LNCAP (cell line): ENCODE measurements at regions not wholly inside any gene's neighbourhood (a gene's known extent, or its start where the extent isn't known, plus 50 kb on each side); places are given as distances from the start of the nearest gene placed in this dataset.
A peak's percentile ranks its signal among the peaks of the same experiment; 100 is the strongest.

ENCODE experiments used
- CTCF ChIP-seq: fragments of 450-650 bp; IDR thresholded peaks from 2 replicates; pipeline ENCODE4 v1.5.1; 2017; ENCODE audit warnings: mild to moderate bottlenecking

DNA sequence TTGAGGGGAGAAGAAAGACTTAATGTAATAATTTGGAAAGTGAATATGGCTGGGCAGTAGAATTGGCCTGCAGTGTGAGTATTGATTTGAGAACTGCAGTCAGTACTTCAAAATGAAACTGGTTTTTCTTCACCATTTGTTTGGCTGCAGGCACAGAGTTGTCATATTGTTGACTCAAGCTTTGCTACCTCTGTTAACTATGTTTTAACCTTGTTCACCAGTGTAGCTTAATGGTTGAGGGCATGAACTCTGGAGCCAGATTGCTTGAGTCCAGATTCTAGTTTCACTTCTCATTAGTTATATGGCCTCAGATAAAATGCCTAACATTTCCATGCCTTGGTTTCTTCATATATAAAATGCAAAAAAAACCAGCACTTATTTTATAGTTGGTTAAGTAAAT lies 64.1 kb downstream of the CFAP44 start:
- no peak for TF ChIP-seq CTCF

- TF ChIP-seq CTCF: no peak
Observed at GRCh38 chr3:113374078-113374477, 67.2 kb downstream of the CFAP44 start.

- TF ChIP-seq CTCF: no peak
Observed at GRCh38 chr3:113354307-113354706, 87.0 kb downstream of the CFAP44 start.

DNA sequence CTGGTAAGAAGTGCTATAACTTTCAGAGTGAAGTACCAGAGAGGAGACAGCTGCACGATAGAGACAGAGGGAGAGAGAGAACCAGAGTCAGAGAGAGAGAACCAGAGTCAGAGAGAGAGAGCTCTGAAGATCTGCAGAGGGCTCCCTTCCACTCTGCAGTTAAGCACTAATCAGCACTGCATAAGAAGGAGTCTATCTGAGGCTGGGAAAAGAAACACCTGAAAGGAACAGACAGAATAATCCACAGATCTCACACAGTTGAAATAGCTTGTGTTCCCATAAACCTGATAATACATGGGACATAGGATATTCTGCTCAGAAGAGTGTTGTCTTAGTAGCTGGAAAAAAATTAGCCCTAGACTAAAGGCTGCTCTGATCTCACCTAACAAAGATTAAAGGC lies 87.6 kb downstream of the CFAP44 start:
- no peak for TF ChIP-seq CTCF

DNA sequence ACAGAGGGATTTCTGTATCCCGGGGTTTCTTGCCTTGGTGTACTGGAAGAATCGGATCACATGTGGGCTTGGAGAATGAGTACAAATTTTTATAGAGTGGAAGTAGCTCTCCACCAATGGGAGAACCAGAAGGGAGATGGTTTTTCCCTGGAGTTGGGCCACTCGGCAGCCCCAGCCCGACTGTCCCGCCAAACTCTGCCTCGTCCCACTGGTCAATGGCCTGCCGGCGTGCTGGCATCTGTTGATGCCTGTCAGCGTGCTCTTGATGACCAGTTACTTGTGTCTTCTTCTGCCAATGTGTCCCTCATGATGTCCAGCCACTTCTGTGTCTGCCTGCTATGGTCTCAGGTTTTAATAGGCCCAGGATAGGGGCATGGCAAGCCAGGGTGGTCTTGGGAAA lies 100.5 kb downstream of the CFAP44 start:
- TF ChIP-seq CTCF: no peak

- peak; percentile 29; the same call in 1 of the 2 replicates for TF ChIP-seq CTCF
Observed at GRCh38 chr3:113339616-113340244, 101.6 kb downstream of the CFAP44 start.
